ENCODE measurements at regions not wholly inside any gene's neighbourhood (a gene's known extent, or its start where the extent isn't known, plus 50 kb on each side); places are given as distances from the start of the nearest gene placed in this dataset.

- TF ChIP-seq CTCF (conservative IDR thresholded peaks at IDR 0.05) (no peak), ZFX (IDR thresholded peaks at IDR 0.05) (no peak)
Observed at GRCh38 chr2:117698287-117698686, 116.2 kb upstream of the DDX18 start.

Data from C4-2B (cell line).